ENCODE measurements at regions not wholly inside any gene's neighbourhood (a gene's known extent, or its start where the extent isn't known, plus 50 kb on each side); places are given as distances from the start of the nearest gene placed in this dataset.

GRCh38 chr2:199624958-199625357 lies 167.2 kb upstream of the SATB2 start:
- peak; percentile 8 for DNase-seq

- DNase-seq = no peak
These were observed 154.9 kb upstream of the SATB2 start for GRCh38 chr2:199612509-199613130.

GRCh38 chr2:199607914-199608313 lies 150.2 kb upstream of the SATB2 start:
- DNase-seq = no peak

- DNase-seq = peak; percentile 23
These were observed 148.5 kb upstream of the SATB2 start for GRCh38 chr2:199606193-199606780.

GRCh38 chr2:199603721-199604291 lies 146.1 kb upstream of the SATB2 start:
- DNase-seq = no peak

GRCh38 chr2:199602896-199603717 lies 145.4 kb upstream of the SATB2 start:
- no peak for DNase-seq

GRCh38 chr2:199602271-199602895 lies 144.6 kb upstream of the SATB2 start:
- peak; percentile 70 for DNase-seq

- peak; percentile 78 for DNase-seq
These were observed 138.8 kb upstream of the SATB2 start for GRCh38 chr2:199596549-199596948.

GRCh38 chr2:199594443-199594842 lies 136.7 kb upstream of the SATB2 start:
- DNase-seq = no peak

GRCh38 chr2:199591826-199592225 lies 134.1 kb upstream of the SATB2 start:
- no peak for DNase-seq

- DNase-seq = no peak
These were observed 132.8 kb upstream of the SATB2 start for GRCh38 chr2:199590321-199591203.

GRCh38 chr2:199589306-199589705 lies 131.6 kb upstream of the SATB2 start:
- DNase-seq = no peak

- no peak for DNase-seq
These were observed 130.3 kb upstream of the SATB2 start for GRCh38 chr2:199588054-199588453.

- no peak for DNase-seq
These were observed 128.9 kb upstream of the SATB2 start for GRCh38 chr2:199586646-199587045.

GRCh38 chr2:199583676-199584075 lies 125.9 kb upstream of the SATB2 start:
- DNase-seq = no peak

- DNase-seq = no peak
These were observed 124.2 kb upstream of the SATB2 start for GRCh38 chr2:199581935-199582360.

GRCh38 chr2:199581408-199581807 lies 123.7 kb upstream of the SATB2 start:
- no peak for DNase-seq

- DNase-seq = no peak
These were observed 117.7 kb upstream of the SATB2 start for GRCh38 chr2:199575416-199575815.

GRCh38 chr2:199572571-199572970 lies 114.8 kb upstream of the SATB2 start:
- no peak for DNase-seq

GRCh38 chr2:199570934-199571333 lies 113.2 kb upstream of the SATB2 start:
- DNase-seq = no peak

GRCh38 chr2:199569336-199569735 lies 111.6 kb upstream of the SATB2 start:
- DNase-seq = no peak

GRCh38 chr2:199558156-199558555 lies 100.4 kb upstream of the SATB2 start:
- no peak for DNase-seq
